WTC11 (cell line): ENCODE measurements at regions not wholly inside any gene's neighbourhood (a gene's known extent, or its start where the extent isn't known, plus 50 kb on each side); places are given as distances from the start of the nearest gene placed in this dataset.
A peak's percentile ranks its signal among the peaks of the same experiment; 100 is the strongest.

Experiments
- ATAC-seq: fragments of 200-7000 bp; cut with Tn5 transposase; 2 replicates; pipeline ENCODE4 v1.10.0; 2021; ENCODE audit warnings: mild to moderate bottlenecking, moderate library complexity
- CTCF ChIA-PET: fragments of 300-600 bp; sonication (Branson Sonifier 250); formaldehyde crosslinking; loops from one replicate; lab custom pipeline; 2021; ENCODE audit warnings: antibody characterized with exemption; lab: Charles Lee
- POLR2A ChIA-PET: fragments of 350-600 bp; sonication (Branson Sonifier 250); formaldehyde crosslinking; loops from one replicate; lab custom pipeline; 2021; ENCODE audit warnings: antibody characterized with exemption; lab: Charles Lee
- DNase-seq: peaks from one replicate; pipeline ENCODE4 v3.0.0; 2021; ENCODE audit warnings: low spot score
- H3K27ac Mint-ChIP-seq: 2 replicates; pipeline ENCODE4 v1.8.0; 2021; ENCODE audit warnings: mixed read lengths
- H3K27me3 Mint-ChIP-seq: 2 replicates; pipeline ENCODE4 v1.8.0; 2021; ENCODE audit warnings: low read depth, mild to moderate bottlenecking, moderate library complexity, mixed read lengths
- H3K36me3 Mint-ChIP-seq: 2 replicates; pipeline ENCODE4 v1.8.0; 2021; ENCODE audit warnings: mixed read lengths
- H3K4me1 Mint-ChIP-seq: 2 replicates; pipeline ENCODE4 v1.8.0; 2022; ENCODE audit warnings: mixed read lengths
- H3K4me3 Mint-ChIP-seq: 2 replicates; pipeline ENCODE4 v1.8.0; 2021; ENCODE audit warnings: mild to moderate bottlenecking, moderate library complexity, mixed read lengths
- H3K9me3 Mint-ChIP-seq: 2 replicates; pipeline ENCODE4 v1.8.0; 2021; ENCODE audit warnings: mixed read lengths
- ETV6 ChIP-seq: sonication (generic); formaldehyde crosslinking; IDR thresholded peaks from 2 replicates; pipeline ENCODE4 v1.8.1; 2022; ENCODE audit warnings: mild to moderate bottlenecking, missing genetic modification reagents
- GTF2I ChIP-seq: fragments of 250-450 bp; sonication (Bioruptor Pico); conservative IDR thresholded peaks from 2 replicates; pipeline ENCODE4 v1.4.0; 2021; ENCODE audit warnings: mild to moderate bottlenecking
- JAZF1 ChIP-seq: fragments of 250-450 bp; sonication (Bioruptor Pico); IDR thresholded peaks from 2 replicates; pipeline ENCODE4 v1.9.0; 2021; ENCODE audit warnings: moderate library complexity, mild to moderate bottlenecking, inconsistent platforms
- KAT7 ChIP-seq: sonication (generic); formaldehyde crosslinking; IDR thresholded peaks from 2 replicates; pipeline ENCODE4 v1.8.1; 2023; ENCODE audit warnings: missing genetic modification reagents, mild to moderate bottlenecking, borderline replicate concordance
- NFE2L1 ChIP-seq: sonication (generic); formaldehyde crosslinking; IDR thresholded peaks from 2 replicates; pipeline ENCODE4 v1.8.1; 2023; ENCODE audit warnings: missing genetic modification reagents
- NR3C1 ChIP-seq: sonication (generic); formaldehyde crosslinking; conservative IDR thresholded peaks from 2 replicates; pipeline ENCODE4 v1.8.1; 2023; ENCODE audit warnings: low read depth, mild to moderate bottlenecking, missing genetic modification reagents
- TEAD4 ChIP-seq: sonication (generic); formaldehyde crosslinking; IDR thresholded peaks from 2 replicates; pipeline ENCODE4 v1.8.0; 2022; ENCODE audit warnings: mild to moderate bottlenecking, missing genetic modification reagents
- TP53 ChIP-seq: sonication (generic); formaldehyde crosslinking; IDR thresholded peaks from 2 replicates; pipeline ENCODE4 v1.8.1; 2023; ENCODE audit warnings: mild to moderate bottlenecking, missing genetic modification reagents
- ZNF232 ChIP-seq: sonication (generic); formaldehyde crosslinking; IDR thresholded peaks from 2 replicates; pipeline ENCODE4 v1.8.0; 2022; ENCODE audit warnings: mild to moderate bottlenecking, missing genetic modification reagents
- ZNF317 ChIP-seq: sonication (generic); formaldehyde crosslinking; IDR thresholded peaks from 2 replicates; pipeline ENCODE4 v1.8.1; 2023; ENCODE audit warnings: low read depth, mild to moderate bottlenecking, moderate library complexity, missing genetic modification reagents, borderline replicate concordance
- TF ChIP-seq, protein P1 (sequence below): sonication (generic); formaldehyde crosslinking; IDR thresholded peaks from 2 replicates; pipeline ENCODE4 v1.8.1; 2022; ENCODE audit warnings: low read depth, missing genetic modification reagents, borderline replicate concordance
- TF ChIP-seq, protein P2 (sequence below): fragments of 250-450 bp; sonication (Bioruptor Pico); IDR thresholded peaks from 2 replicates; pipeline ENCODE4 v1.9.0; 2021; ENCODE audit warnings: moderate library complexity, mild to moderate bottlenecking, inconsistent platforms, borderline replicate concordance
- TF ChIP-seq, protein P3 (sequence below): fragments of 250-450 bp; sonication (Bioruptor Pico); IDR thresholded peaks from 2 replicates; pipeline ENCODE4 v1.9.0; 2021; ENCODE audit warnings: mild to moderate bottlenecking
- TF ChIP-seq, protein P4 (sequence below): sonication (generic); formaldehyde crosslinking; conservative IDR thresholded peaks from 2 replicates; pipeline ENCODE4 v1.8.1; 2023; ENCODE audit warnings: mild to moderate bottlenecking, low read depth, missing genetic modification reagents, moderate library complexity
- TF ChIP-seq, protein P5 (sequence below): sonication (generic); formaldehyde crosslinking; IDR thresholded peaks from 2 replicates; pipeline ENCODE4 v1.8.0; 2022; ENCODE audit warnings: missing genetic modification reagents
- TF ChIP-seq, protein P6 (sequence below): sonication (generic); formaldehyde crosslinking; IDR thresholded peaks from 2 replicates; pipeline ENCODE4 v1.8.1; 2023; ENCODE audit warnings: mild to moderate bottlenecking, missing genetic modification reagents
- TF ChIP-seq, protein P7 (sequence below): sonication (generic); formaldehyde crosslinking; IDR thresholded peaks from 2 replicates; pipeline ENCODE4 v1.8.0; 2022; ENCODE audit warnings: mild to moderate bottlenecking, missing genetic modification reagents

DNA sequence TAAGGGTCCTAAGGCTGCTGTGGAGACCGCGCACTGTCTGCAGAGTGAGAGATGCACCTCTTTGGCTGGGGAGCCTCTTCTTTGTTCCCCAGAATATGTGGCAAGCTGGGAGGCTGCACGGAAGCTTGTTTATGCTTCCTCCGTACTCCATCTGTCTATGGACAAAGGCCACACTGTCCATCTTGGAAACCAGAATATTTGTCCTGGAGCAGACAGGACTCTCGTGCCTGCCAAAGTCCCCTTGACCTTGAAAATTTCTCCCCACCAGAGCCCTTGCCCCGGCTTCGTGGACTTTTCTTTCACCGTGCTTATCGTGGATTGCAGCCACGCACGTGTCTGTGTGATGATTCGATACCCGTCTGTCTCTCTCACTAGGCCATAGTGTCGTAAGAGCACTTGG lies 147.4 kb downstream of the NSG2 start (continued):
- TF ChIP-seq, protein P1, sequence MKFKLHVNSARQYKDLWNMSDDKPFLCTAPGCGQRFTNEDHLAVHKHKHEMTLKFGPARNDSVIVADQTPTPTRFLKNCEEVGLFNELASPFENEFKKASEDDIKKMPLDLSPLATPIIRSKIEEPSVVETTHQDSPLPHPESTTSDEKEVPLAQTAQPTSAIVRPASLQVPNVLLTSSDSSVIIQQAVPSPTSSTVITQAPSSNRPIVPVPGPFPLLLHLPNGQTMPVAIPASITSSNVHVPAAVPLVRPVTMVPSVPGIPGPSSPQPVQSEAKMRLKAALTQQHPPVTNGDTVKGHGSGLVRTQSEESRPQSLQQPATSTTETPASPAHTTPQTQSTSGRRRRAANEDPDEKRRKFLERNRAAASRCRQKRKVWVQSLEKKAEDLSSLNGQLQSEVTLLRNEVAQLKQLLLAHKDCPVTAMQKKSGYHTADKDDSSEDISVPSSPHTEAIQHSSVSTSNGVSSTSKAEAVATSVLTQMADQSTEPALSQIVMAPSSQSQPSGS = no peak
- TF ChIP-seq JAZF1 = no peak

DNA sequence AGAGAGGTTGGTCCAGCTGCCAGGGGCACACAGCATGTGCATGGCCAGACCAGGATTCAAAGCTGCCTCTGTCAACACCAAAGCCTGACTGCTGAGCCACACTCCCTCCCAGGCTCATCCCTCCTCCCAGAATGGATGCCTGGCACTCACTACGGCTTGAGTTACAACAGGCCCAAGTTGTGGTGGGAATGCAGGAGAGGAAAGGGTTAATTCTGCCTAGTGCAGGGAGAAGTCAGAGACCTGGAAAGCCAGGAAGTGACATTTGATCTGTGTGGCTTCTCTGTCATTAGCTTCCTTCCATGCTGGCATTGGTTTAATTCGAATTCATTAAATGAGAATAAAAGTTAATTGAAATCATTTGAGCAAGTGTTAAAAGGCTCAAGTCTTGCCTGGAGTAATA lies 150.0 kb downstream of the NSG2 start:
- DNase-seq = no peak
- ATAC-seq = peak; percentile 86
- CTCF ChIA-PET = interaction anchor here (0.8 to 1.0 kb wide), 2 partner anchors 122 to 150 kb away, joined by 3 read pairs; partner anchors contain the start of gene NSG2
- TF ChIP-seq, protein P2, sequence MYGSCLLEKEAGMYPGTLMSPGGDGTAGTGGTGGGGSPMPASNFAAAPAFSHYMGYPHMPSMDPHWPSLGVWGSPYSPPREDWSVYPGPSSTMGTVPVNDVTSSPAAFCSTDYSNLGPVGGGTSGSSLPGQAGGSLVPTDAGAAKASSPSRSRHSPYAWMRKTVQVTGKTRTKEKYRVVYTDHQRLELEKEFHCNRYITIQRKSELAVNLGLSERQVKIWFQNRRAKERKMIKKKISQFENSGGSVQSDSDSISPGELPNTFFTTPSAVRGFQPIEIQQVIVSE = no peak
- TF ChIP-seq, protein P3, sequence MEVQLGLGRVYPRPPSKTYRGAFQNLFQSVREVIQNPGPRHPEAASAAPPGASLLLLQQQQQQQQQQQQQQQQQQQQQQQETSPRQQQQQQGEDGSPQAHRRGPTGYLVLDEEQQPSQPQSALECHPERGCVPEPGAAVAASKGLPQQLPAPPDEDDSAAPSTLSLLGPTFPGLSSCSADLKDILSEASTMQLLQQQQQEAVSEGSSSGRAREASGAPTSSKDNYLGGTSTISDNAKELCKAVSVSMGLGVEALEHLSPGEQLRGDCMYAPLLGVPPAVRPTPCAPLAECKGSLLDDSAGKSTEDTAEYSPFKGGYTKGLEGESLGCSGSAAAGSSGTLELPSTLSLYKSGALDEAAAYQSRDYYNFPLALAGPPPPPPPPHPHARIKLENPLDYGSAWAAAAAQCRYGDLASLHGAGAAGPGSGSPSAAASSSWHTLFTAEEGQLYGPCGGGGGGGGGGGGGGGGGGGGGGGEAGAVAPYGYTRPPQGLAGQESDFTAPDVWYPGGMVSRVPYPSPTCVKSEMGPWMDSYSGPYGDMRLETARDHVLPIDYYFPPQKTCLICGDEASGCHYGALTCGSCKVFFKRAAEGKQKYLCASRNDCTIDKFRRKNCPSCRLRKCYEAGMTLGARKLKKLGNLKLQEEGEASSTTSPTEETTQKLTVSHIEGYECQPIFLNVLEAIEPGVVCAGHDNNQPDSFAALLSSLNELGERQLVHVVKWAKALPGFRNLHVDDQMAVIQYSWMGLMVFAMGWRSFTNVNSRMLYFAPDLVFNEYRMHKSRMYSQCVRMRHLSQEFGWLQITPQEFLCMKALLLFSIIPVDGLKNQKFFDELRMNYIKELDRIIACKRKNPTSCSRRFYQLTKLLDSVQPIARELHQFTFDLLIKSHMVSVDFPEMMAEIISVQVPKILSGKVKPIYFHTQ (CRISPR knock-in tag) = no peak
- TF ChIP-seq, protein P1 = no peak
- TF ChIP-seq GTF2I (CRISPR knock-in tag) = no peak
- no peak for TF ChIP-seq ZNF232 (CRISPR knock-in tag)
- TF ChIP-seq TP53 (CRISPR knock-in tag) = no peak
- TF ChIP-seq, protein P4, sequence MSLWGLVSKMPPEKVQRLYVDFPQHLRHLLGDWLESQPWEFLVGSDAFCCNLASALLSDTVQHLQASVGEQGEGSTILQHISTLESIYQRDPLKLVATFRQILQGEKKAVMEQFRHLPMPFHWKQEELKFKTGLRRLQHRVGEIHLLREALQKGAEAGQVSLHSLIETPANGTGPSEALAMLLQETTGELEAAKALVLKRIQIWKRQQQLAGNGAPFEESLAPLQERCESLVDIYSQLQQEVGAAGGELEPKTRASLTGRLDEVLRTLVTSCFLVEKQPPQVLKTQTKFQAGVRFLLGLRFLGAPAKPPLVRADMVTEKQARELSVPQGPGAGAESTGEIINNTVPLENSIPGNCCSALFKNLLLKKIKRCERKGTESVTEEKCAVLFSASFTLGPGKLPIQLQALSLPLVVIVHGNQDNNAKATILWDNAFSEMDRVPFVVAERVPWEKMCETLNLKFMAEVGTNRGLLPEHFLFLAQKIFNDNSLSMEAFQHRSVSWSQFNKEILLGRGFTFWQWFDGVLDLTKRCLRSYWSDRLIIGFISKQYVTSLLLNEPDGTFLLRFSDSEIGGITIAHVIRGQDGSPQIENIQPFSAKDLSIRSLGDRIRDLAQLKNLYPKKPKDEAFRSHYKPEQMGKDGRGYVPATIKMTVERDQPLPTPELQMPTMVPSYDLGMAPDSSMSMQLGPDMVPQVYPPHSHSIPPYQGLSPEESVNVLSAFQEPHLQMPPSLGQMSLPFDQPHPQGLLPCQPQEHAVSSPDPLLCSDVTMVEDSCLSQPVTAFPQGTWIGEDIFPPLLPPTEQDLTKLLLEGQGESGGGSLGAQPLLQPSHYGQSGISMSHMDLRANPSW (CRISPR knock-in tag) = no peak
- TF ChIP-seq, protein P5, sequence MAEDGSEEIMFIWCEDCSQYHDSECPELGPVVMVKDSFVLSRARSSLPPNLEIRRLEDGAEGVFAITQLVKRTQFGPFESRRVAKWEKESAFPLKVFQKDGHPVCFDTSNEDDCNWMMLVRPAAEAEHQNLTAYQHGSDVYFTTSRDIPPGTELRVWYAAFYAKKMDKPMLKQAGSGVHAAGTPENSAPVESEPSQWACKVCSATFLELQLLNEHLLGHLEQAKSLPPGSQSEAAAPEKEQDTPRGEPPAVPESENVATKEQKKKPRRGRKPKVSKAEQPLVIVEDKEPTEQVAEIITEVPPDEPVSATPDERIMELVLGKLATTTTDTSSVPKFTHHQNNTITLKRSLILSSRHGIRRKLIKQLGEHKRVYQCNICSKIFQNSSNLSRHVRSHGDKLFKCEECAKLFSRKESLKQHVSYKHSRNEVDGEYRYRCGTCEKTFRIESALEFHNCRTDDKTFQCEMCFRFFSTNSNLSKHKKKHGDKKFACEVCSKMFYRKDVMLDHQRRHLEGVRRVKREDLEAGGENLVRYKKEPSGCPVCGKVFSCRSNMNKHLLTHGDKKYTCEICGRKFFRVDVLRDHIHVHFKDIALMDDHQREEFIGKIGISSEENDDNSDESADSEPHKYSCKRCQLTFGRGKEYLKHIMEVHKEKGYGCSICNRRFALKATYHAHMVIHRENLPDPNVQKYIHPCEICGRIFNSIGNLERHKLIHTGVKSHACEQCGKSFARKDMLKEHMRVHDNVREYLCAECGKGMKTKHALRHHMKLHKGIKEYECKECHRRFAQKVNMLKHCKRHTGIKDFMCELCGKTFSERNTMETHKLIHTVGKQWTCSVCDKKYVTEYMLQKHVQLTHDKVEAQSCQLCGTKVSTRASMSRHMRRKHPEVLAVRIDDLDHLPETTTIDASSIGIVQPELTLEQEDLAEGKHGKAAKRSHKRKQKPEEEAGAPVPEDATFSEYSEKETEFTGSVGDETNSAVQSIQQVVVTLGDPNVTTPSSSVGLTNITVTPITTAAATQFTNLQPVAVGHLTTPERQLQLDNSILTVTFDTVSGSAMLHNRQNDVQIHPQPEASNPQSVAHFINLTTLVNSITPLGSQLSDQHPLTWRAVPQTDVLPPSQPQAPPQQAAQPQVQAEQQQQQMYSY (CRISPR knock-in tag) = no peak
- no peak for TF ChIP-seq TEAD4 (CRISPR knock-in tag)
- TF ChIP-seq NFE2L1 (CRISPR knock-in tag) = no peak
- TF ChIP-seq, protein P6, sequence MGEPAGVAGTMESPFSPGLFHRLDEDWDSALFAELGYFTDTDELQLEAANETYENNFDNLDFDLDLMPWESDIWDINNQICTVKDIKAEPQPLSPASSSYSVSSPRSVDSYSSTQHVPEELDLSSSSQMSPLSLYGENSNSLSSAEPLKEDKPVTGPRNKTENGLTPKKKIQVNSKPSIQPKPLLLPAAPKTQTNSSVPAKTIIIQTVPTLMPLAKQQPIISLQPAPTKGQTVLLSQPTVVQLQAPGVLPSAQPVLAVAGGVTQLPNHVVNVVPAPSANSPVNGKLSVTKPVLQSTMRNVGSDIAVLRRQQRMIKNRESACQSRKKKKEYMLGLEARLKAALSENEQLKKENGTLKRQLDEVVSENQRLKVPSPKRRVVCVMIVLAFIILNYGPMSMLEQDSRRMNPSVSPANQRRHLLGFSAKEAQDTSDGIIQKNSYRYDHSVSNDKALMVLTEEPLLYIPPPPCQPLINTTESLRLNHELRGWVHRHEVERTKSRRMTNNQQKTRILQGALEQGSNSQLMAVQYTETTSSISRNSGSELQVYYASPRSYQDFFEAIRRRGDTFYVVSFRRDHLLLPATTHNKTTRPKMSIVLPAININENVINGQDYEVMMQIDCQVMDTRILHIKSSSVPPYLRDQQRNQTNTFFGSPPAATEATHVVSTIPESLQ (CRISPR knock-in tag) = no peak
- TF ChIP-seq, protein P7, sequence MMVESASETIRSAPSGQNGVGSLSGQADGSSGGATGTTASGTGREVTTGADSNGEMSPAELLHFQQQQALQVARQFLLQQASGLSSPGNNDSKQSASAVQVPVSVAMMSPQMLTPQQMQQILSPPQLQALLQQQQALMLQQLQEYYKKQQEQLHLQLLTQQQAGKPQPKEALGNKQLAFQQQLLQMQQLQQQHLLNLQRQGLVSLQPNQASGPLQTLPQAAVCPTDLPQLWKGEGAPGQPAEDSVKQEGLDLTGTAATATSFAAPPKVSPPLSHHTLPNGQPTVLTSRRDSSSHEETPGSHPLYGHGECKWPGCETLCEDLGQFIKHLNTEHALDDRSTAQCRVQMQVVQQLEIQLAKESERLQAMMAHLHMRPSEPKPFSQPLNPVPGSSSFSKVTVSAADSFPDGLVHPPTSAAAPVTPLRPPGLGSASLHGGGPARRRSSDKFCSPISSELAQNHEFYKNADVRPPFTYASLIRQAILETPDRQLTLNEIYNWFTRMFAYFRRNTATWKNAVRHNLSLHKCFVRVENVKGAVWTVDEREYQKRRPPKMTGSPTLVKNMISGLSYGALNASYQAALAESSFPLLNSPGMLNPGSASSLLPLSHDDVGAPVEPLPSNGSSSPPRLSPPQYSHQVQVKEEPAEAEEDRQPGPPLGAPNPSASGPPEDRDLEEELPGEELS (CRISPR knock-in tag) = no peak
- no peak for TF ChIP-seq ZNF317 (CRISPR knock-in tag)
- TF ChIP-seq ETV6 (CRISPR knock-in tag) = no peak
- no peak for TF ChIP-seq NR3C1
- TF ChIP-seq KAT7 (CRISPR knock-in tag) = no peak

More for the DNA sequence above, 150.0 kb downstream of the NSG2 start:
- Mint-ChIP-seq H3K27me3 (no peaks in the 10 kb centered on the region), H3K4me3 (no peak overlapping the region), H3K4me1 (peaks cover 13% of the 10 kb centered on the region), H3K9me3 (peaks cover 1% of the 10 kb centered on the region; the same call in 1 of the 2 replicates), H3K27ac (no peak overlapping the region), H3K36me3 (no peaks in the 10 kb centered on the region)
- POLR2A ChIA-PET = no interaction called here
